GM21529 (cell line): ENCODE measurements at regions not wholly inside any gene's neighbourhood (a gene's known extent, or its start where the extent isn't known, plus 50 kb on each side); places are given as distances from the start of the nearest gene placed in this dataset.
A peak's percentile ranks its signal among the peaks of the same experiment; 100 is the strongest.

ENCODE experiments used
- ATAC-seq: cut with Tn5 transposase; IDR thresholded peaks from one replicate; pipeline ENCODE4 v1.9.1; 2021; ENCODE audit not compliant: unreplicated experiment

DNA sequence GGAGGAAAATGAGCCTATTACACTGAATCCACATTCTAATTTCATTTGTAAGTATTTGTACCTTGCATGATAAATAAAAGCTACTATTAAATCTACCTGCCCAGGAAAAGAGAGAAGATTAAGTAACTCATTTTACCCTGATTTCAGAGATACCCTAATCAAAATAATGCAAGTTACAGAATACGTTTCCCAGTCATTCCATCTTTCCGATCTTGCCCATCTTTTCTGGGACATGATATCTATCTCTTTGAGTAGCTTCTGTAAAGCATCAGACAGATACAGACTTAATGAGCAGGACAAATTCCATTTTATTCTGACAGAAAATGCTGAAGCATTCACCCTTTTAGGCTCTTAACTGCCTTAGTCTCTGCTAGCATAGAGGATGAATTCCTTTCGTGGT lies 56.6 kb downstream of the SPRY2 start:
- no peak for ATAC-seq

GRCh38 chr13:80278706-80279105 lies 62.2 kb downstream of the SPRY2 start:
- no peak for ATAC-seq

GRCh38 chr13:80276371-80277289 lies 64.3 kb downstream of the SPRY2 start:
- ATAC-seq, result no peak

DNA sequence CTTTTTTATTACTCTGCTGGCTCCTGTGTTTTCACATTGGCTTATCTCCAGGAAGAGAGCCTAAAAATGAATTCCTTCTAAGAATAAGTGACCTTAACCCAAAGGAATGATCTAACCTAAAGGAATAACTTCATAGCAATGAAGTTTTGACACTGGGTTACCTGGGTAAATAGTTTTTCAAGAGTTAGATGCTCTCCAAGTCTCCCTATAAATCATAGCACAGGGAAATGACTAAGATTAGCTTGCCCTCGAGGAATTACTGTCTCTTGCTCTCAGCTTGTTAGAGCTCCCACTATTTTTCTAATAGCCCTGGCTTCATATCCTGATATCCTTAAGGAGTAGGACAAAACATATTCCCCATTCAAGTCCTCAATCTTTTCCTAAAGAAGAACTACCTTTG lies 66.3 kb downstream of the SPRY2 start:
- no peak for ATAC-seq

DNA sequence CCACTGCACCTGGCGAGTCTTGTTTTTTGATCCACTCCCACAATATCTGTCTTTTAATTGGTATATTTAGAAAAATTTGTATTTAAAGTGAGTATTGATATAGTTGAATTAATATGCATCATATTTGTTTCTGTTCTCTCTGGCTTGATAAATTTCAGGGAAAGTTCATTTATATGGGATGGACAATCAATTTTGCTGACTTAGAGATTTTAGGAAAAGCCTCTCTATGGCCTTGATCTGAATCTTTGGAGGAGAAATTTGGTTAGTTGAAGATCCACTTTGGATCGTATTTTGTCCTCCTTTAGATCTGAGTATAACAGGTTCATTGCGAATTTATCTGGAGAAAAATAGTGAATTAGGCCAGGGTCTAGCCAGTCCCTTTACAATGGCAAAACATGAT lies 67.2 kb downstream of the SPRY2 start:
- ATAC-seq, result no peak

DNA sequence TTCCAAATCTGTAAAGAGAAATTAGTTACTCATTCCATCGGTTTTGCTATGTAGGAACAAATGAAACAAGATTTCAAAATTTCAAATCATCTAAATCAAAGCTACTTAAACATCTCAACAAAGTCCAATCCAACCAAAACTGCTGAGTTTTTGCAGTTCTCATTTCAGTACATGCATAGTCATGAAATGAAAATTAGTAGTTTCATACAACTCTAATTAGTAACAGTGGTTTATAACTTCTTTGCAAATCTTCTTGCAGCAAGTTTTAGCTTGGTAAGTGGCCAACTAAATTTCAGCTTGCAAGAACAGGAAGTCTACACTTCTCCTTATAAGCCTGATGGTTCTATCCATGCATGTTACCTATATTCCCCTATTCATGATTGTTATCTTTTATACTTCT lies 75.6 kb downstream of the SPRY2 start:
- no peak for ATAC-seq

DNA sequence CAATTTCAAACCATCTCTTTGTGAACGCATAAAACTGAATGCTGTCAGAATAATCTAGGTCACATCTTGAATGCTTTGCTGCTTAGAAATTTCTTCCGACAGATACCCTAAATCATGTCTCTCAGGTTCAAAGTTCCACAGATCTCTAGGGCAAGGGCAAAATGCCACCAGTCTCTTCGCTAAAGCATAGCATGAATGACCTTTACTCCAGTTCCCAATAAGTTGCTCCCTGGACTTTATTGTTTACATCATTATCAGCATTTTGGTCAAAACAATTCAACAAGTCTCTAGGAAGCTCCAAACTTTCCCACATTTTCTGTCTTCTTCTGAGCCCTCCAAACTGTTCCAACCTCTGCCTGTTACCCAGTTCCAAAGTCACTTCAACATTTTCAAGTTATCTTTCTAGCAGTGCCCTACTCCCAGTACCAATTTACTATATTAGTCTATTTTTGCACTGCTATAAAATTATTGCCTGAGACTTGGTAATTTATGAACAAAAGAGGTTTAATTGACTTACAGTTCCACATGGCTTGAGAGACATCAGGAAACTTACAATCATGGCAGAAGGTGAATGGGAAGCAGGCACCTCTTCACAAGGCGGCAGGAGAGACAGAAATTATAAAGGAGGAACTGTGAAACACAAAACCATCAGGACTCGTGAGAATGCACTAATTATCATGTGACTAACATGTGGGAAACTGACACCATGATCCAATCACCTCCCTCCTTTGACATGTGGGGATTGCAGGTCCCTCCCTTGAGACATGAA lies 77.0 kb downstream of the SPRY2 start:
- no peak for ATAC-seq

GRCh38 chr13:80262051-80262695 lies 78.8 kb downstream of the SPRY2 start:
- ATAC-seq, result no peak

GRCh38 chr13:80259159-80259558 lies 81.8 kb downstream of the SPRY2 start:
- peak; percentile 74 for ATAC-seq

GRCh38 chr13:80256352-80256932 lies 84.5 kb downstream of the SPRY2 start:
- ATAC-seq, result peak; percentile 67

GRCh38 chr13:80255946-80256345 lies 85.0 kb downstream of the SPRY2 start:
- no peak for ATAC-seq

- ATAC-seq, result no peak
Observed at GRCh38 chr13:80251403-80251802, 89.5 kb downstream of the SPRY2 start.

DNA sequence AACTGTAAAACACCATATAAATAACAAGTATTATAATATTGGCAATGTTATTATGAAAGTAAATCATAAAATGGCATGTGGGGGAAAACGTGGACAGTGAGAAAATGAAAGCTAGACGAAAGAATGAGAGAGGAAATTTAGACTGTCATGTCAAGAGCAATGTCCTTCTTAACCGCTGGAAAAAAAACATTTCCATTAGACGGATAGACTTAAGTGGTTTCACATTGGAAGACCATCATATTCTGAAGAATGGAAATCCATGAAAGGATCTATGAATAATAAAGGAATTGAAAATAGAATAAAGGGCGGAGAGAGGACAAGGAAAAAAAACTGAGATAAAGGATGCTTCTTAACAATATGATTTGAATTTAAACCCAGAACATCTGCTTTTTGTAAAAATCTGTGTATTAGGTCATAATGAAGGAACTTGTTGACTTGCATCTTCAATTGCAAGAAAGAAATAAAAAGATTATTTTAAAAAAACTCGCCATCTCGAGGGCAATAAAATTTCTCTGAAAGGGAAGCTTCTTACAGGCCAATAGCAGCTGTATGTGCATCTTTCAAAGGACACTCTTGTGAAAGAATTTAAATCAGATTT lies 90.6 kb downstream of the SPRY2 start:
- no peak for ATAC-seq

GRCh38 chr13:80249516-80250212 lies 91.3 kb downstream of the SPRY2 start:
- ATAC-seq, result no peak

DNA sequence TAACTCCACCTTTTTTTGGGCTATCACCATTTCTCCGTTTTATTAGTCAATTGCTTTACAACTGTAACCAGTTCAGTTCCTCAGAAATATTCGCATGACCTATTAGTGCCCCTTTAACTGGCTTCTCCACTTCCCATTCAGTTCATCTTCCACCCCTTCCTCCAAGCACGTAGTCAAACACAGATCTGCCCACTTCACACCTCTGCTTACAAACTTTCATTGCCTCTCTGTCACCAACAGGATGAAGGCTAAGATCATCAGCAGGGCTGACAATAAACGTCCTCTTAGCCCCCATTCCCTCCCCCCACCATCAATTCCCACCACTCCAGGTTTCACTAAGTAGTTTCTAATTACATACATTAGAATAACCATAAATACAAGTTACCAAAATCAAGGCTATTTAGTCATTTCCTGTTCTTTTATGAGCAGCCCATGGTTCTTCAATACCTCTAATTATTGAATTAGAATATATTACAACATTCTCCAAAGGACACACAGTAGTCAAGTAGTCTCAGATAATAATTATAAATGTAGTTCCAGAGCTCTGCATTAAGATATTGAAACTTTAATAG lies 95.7 kb downstream of the SPRY2 start:
- no peak for ATAC-seq

DNA sequence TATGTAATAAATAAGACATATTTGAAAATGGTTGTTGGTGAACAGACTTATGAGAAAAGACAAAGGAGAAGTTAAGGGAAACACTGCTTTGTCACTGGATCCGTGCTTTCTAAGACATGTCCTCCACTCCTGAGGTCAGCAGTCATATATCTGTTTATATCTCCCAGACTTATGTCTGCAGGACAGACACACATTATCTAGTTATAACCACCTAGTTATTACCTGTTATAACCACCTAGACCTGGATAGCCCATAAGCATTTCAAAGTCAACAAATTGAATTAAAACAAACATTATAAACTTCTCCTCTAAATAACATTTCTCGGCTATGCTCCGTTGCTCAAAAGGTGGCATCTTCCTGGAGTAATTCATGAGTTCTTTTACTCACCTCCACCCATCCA lies 96.4 kb downstream of the SPRY2 start:
- no peak for ATAC-seq

GRCh38 chr13:80242728-80243427 lies 98.0 kb downstream of the SPRY2 start:
- ATAC-seq, result no peak

GRCh38 chr13:80239571-80240255 lies 101.2 kb downstream of the SPRY2 start:
- ATAC-seq, result no peak

- ATAC-seq, result no peak
Observed at GRCh38 chr13:80239116-80239515, 101.8 kb downstream of the SPRY2 start.
